ENCODE measurements at regions not wholly inside any gene's neighbourhood (a gene's known extent, or its start where the extent isn't known, plus 50 kb on each side); places are given as distances from the start of the nearest gene placed in this dataset.

- TF ChIP-seq EZH2phosphoT487 (conservative IDR thresholded peaks at IDR 0.05; ENCODE audit: low read length) (no peak), CTCF (IDR thresholded peaks at IDR 0.05; ENCODE audit: insufficient read depth, low read length, poor library complexity, severe bottlenecking) (no peak)
These were observed 295.9 kb downstream of the HRH4 start for GRCh38 chr18:24756385-24756784.

GRCh38 chr18:24757134-24757533 is 296.7 kb downstream of the HRH4 start:
- Histone ChIP-seq H3K4me3 (ENCODE audit: insufficient read depth, low read length, poor library complexity, severe bottlenecking) (no peak overlapping the region), H3K9ac (ENCODE audit: low read length) (no peak overlapping the region), H3K36me3 (ENCODE audit: low read length) (no peaks in the 10 kb centered on the region), H3K4me2 (ENCODE audit: low read depth, low read length, poor library complexity, severe bottlenecking) (no peak overlapping the region), H3K27me3 (ENCODE audit: low read length) (no peaks in the 10 kb centered on the region), H3K27ac (ENCODE audit: low read depth, low read length) (no peak overlapping the region), H3K9me3 (ENCODE audit: insufficient read depth, low read length) (peaks cover 8% of the 10 kb centered on the region; the same call in 1 of the 2 replicates), H3F3A (ENCODE audit: insufficient read depth) (no peaks in the 10 kb centered on the region), H3K79me2 (ENCODE audit: insufficient read depth, low read length) (no peaks in the 10 kb centered on the region), H3K9me2 (replicated peaks; ENCODE audit: insufficient read depth, low read length) (no peaks in the 10 kb centered on the region), H4K20me1 (ENCODE audit: low read depth, low read length) (no peaks in the 10 kb centered on the region), H2AFZ (ENCODE audit: low read depth, low read length, severe bottlenecking) (no peak overlapping the region)
- TF ChIP-seq EZH2phosphoT487 (conservative IDR thresholded peaks at IDR 0.05; ENCODE audit: low read length) (no peak), CTCF (IDR thresholded peaks at IDR 0.05; ENCODE audit: insufficient read depth, low read length, poor library complexity, severe bottlenecking) (no peak)

More at GRCh38 chr18:24756385-24756784, 295.9 kb downstream of the HRH4 start:
- H3K9ac ChIP-seq (ENCODE audit: low read length), result no peak overlapping the region
- no peak overlapping the region for H2AFZ ChIP-seq (ENCODE audit: low read depth, low read length, severe bottlenecking)
- no peaks in the 10 kb centered on the region for H4K20me1 ChIP-seq (ENCODE audit: low read depth, low read length)
- no peaks in the 10 kb centered on the region for H3K36me3 ChIP-seq (ENCODE audit: low read length)
- no peaks in the 10 kb centered on the region for H3F3A ChIP-seq (ENCODE audit: insufficient read depth)
- H3K27me3 ChIP-seq (ENCODE audit: low read length), result no peaks in the 10 kb centered on the region
- no peaks in the 10 kb centered on the region for H3K9me2 ChIP-seq (replicated peaks; ENCODE audit: insufficient read depth, low read length)
- no peak overlapping the region for H3K27ac ChIP-seq (ENCODE audit: low read depth, low read length)
- no peak overlapping the region for H3K4me2 ChIP-seq (ENCODE audit: low read depth, low read length, poor library complexity, severe bottlenecking)
- H3K79me2 ChIP-seq (ENCODE audit: insufficient read depth, low read length), result no peaks in the 10 kb centered on the region
- H3K4me3 ChIP-seq (ENCODE audit: insufficient read depth, low read length, poor library complexity, severe bottlenecking), result no peak overlapping the region
- peaks cover 3% of the 10 kb centered on the region; the same call in 1 of the 2 replicates for H3K9me3 ChIP-seq (ENCODE audit: insufficient read depth, low read length)

GRCh38 chr18:24761765-24762164 is 301.3 kb downstream of the HRH4 start:
- Histone ChIP-seq H4K20me1 (ENCODE audit: low read depth, low read length) (no peaks in the 10 kb centered on the region), H3F3A (ENCODE audit: insufficient read depth) (no peaks in the 10 kb centered on the region), H3K4me2 (ENCODE audit: low read depth, low read length, poor library complexity, severe bottlenecking) (no peak overlapping the region), H3K4me3 (ENCODE audit: insufficient read depth, low read length, poor library complexity, severe bottlenecking) (no peak overlapping the region), H3K9me3 (ENCODE audit: insufficient read depth, low read length) (peaks cover 8% of the 10 kb centered on the region; the same call in 1 of the 2 replicates), H3K79me2 (ENCODE audit: insufficient read depth, low read length) (no peaks in the 10 kb centered on the region), H2AFZ (ENCODE audit: low read depth, low read length, severe bottlenecking) (no peak overlapping the region), H3K9ac (ENCODE audit: low read length) (no peak overlapping the region), H3K36me3 (ENCODE audit: low read length) (no peaks in the 10 kb centered on the region), H3K9me2 (replicated peaks; ENCODE audit: insufficient read depth, low read length) (no peaks in the 10 kb centered on the region), H3K27me3 (ENCODE audit: low read length) (no peaks in the 10 kb centered on the region), H3K27ac (ENCODE audit: low read depth, low read length) (no peak overlapping the region)
- TF ChIP-seq EZH2phosphoT487 (conservative IDR thresholded peaks at IDR 0.05; ENCODE audit: low read length), result no peak
- TF ChIP-seq CTCF (IDR thresholded peaks at IDR 0.05; ENCODE audit: insufficient read depth, low read length, poor library complexity, severe bottlenecking), result no peak
